ENCODE measurements at regions not wholly inside any gene's neighbourhood (a gene's known extent, or its start where the extent isn't known, plus 50 kb on each side); places are given as distances from the start of the nearest gene placed in this dataset.

DNA sequence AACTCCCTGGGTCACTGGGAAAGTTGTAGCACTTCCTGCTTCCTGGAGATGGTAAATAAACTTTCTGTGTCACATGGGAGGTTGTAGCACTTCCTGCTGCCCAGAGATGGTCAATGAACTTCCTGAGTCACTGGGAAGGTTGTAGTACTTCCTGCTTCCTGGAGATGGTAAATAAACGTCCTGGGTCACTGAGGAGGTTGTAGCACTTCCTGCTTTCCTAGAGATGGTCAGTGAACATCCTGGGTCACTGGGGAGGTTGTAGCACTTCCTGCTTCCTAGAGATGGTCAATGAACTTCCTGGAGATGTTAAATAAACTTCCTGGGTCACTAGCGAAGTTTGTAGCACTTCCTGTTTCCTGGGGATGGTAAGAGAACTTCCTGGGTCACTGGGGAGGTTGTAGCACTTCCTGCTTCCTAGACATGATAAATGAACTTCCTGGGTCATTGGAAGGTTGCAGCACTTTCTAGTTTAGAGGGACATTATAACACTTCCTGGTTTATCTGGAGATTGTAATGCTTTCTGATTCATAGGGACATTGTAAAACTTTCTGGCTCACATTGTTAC lies 62.3 kb upstream of the CD99 start:
- H3K4me3 ChIP-seq (ENCODE audit: low read depth, low read length) = no peak overlapping the region
- CTCF ChIA-PET = no interaction called here
- no peaks in the 10 kb centered on the region for H3K9me3 ChIP-seq (ENCODE audit: control insufficient read depth, insufficient read depth, low read depth, low read length)
- H3K27ac ChIP-seq (ENCODE audit: extremely low read depth, low read depth, low read length) = no peak overlapping the region
- peaks cover 21 to 42% of the 10 kb centered on the region in 2 experiments for H3K36me3 ChIP-seq (ENCODE audit: control insufficient read depth in 2 of 2, insufficient read depth in 1 of 2, low read length in 2 of 2)
- TF ChIP-seq ZNF138 (tag by site-specific recombination; IDR thresholded peaks at IDR 0.05; ENCODE audit: borderline replicate concordance) (no peak), ZNF529 (tag by site-specific recombination; IDR thresholded peaks at IDR 0.05; ENCODE audit: insufficient replicate concordance) (no peak), MEIS1 (CRISPR knock-in tag; IDR thresholded peaks at IDR 0.05; ENCODE audit: borderline replicate concordance) (no peak), ZSCAN16 (tag by site-specific recombination; IDR thresholded peaks at IDR 0.05) (no peak), ZSCAN23 (tag by site-specific recombination; IDR thresholded peaks at IDR 0.05) (no peak), HOXC10 (CRISPR knock-in tag; IDR thresholded peaks at IDR 0.05) (no peak), ZNF654 (tag by site-specific recombination; IDR thresholded peaks at IDR 0.05; ENCODE audit: low read depth) (no peak), ZNF548 (tag by site-specific recombination; IDR thresholded peaks at IDR 0.05) (no peak), ZNF560 (tag by site-specific recombination; IDR thresholded peaks at IDR 0.05; ENCODE audit: borderline replicate concordance) (no peak)
- TF ChIP-seq, protein P1, sequence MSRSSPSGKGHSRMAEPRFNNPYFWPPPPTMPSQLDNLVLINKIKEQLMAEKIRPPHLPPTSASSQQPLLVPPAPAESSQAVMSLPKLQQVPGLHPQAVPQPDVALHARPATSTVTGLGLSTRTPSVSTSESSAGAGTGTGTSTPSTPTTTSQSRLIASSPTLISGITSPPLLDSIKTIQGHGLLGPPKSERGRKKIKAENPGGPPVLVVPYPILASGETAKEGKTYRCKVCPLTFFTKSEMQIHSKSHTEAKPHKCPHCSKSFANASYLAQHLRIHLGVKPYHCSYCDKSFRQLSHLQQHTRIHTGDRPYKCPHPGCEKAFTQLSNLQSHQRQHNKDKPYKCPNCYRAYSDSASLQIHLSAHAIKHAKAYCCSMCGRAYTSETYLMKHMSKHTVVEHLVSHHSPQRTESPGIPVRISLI (tag by site-specific recombination; IDR thresholded peaks at IDR 0.05) = no peak
- TF ChIP-seq, protein P2, sequence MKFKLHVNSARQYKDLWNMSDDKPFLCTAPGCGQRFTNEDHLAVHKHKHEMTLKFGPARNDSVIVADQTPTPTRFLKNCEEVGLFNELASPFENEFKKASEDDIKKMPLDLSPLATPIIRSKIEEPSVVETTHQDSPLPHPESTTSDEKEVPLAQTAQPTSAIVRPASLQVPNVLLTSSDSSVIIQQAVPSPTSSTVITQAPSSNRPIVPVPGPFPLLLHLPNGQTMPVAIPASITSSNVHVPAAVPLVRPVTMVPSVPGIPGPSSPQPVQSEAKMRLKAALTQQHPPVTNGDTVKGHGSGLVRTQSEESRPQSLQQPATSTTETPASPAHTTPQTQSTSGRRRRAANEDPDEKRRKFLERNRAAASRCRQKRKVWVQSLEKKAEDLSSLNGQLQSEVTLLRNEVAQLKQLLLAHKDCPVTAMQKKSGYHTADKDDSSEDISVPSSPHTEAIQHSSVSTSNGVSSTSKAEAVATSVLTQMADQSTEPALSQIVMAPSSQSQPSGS (tag by site-specific recombination; IDR thresholded peaks at IDR 0.05; ENCODE audit: low read depth) = no peak
- TF ChIP-seq, protein P3, sequence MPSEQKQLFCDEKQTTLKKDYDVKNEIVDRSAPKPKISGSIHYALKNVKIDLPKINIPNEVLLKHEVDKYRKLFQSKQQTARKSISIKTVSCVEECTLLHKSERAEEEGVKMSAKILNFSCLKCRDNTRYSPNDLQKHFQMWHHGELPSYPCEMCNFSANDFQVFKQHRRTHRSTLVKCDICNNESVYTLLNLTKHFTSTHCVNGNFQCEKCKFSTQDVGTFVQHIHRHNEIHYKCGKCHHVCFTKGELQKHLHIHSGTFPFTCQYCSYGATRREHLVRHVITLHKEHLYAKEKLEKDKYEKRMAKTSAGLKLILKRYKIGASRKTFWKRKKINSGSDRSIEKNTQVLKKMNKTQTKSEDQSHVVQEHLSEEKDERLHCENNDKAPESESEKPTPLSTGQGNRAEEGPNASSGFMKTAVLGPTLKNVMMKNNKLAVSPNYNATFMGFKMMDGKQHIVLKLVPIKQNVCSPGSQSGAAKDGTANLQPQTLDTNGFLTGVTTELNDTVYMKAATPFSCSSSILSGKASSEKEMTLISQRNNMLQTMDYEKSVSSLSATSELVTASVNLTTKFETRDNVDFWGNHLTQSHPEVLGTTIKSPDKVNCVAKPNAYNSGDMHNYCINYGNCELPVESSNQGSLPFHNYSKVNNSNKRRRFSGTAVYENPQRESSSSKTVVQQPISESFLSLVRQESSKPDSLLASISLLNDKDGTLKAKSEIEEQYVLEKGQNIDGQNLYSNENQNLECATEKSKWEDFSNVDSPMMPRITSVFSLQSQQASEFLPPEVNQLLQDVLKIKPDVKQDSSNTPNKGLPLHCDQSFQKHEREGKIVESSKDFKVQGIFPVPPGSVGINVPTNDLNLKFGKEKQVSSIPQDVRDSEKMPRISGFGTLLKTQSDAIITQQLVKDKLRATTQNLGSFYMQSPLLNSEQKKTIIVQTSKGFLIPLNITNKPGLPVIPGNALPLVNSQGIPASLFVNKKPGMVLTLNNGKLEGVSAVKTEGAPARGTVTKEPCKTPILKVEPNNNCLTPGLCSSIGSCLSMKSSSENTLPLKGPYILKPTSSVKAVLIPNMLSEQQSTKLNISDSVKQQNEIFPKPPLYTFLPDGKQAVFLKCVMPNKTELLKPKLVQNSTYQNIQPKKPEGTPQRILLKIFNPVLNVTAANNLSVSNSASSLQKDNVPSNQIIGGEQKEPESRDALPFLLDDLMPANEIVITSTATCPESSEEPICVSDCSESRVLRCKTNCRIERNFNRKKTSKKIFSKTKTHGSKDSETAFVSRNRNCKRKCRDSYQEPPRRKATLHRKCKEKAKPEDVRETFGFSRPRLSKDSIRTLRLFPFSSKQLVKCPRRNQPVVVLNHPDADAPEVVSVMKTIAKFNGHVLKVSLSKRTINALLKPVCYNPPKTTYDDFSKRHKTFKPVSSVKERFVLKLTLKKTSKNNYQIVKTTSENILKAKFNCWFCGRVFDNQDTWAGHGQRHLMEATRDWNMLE (tag by site-specific recombination; conservative IDR thresholded peaks at IDR 0.05; ENCODE audit: low read depth) = no peak
- no peaks in the 10 kb centered on the region for H3K4me1 ChIP-seq (ENCODE audit: control insufficient read depth, insufficient read depth, low read length)
- POLR2A ChIA-PET = no interaction called here

DNA sequence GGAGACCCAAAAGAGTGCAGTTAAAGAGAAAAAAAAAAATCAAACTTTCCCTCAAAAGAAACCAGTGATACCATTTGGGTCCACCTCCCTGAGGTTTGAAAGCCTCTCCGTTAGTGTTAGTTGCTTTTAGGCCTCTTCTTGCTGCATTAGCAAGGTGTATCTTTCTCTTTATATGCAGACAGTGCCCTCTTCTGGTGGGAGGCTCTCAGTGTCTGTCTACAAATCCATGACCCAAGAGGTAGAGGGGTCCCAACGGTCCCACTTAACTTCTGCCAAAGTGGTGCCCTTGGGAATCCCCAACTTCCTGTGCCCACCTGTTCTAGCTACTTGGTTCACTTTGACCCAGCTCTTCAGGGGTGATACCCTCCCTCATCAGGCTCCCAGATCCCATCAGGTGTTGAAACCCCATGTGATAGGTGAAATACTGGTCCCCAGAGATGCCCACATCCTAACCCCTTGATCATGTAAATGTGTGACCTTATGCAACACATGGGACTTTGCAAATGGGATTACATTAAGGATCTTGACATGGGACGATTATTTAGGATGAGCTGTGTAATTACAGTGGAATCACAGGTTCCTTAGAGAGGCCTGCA lies 63.7 kb upstream of the CD99 start:
- H3K4me3 ChIP-seq (ENCODE audit: low read depth, low read length) = no peak overlapping the region
- H3K4me1 ChIP-seq (ENCODE audit: control insufficient read depth, insufficient read depth, low read length) = no peaks in the 10 kb centered on the region
- no peak overlapping the region for H3K27ac ChIP-seq (ENCODE audit: extremely low read depth, low read depth, low read length)
- POLR2A ChIA-PET = no interaction called here
- H3K9me3 ChIP-seq (ENCODE audit: control insufficient read depth, insufficient read depth, low read depth, low read length) = no peaks in the 10 kb centered on the region
- TF ChIP-seq ZFP41 (tag by site-specific recombination; IDR thresholded peaks at IDR 0.05; ENCODE audit: borderline replicate concordance) (no peak), ZNF19 (tag by site-specific recombination; IDR thresholded peaks at IDR 0.05; ENCODE audit: low read depth) (no peak), ZNF239 (tag by site-specific recombination; IDR thresholded peaks at IDR 0.05) (no peak), ZNF654 (tag by site-specific recombination; IDR thresholded peaks at IDR 0.05; ENCODE audit: low read depth) (peak; percentile 52)
- CTCF ChIA-PET = no interaction called here
- H3K36me3 ChIP-seq (ENCODE audit: control insufficient read depth in 2 of 2, insufficient read depth in 1 of 2, low read length in 2 of 2) = peaks cover 27 to 51% of the 10 kb centered on the region in 2 experiments

Measured in HEK293 (cell line).